NCI-H146 treated with DMSO at 0.1 percent for 48 hours (cell line): ENCODE measurements at regions not wholly inside any gene's neighbourhood (a gene's known extent, or its start where the extent isn't known, plus 50 kb on each side); places are given as distances from the start of the nearest gene placed in this dataset.

Experiments
- DNase-seq: peaks from one replicate; lab custom pipeline; 2025; ENCODE audit not compliant: unreplicated experiment; lab: John Stamatoyannopoulos, UW

DNA sequence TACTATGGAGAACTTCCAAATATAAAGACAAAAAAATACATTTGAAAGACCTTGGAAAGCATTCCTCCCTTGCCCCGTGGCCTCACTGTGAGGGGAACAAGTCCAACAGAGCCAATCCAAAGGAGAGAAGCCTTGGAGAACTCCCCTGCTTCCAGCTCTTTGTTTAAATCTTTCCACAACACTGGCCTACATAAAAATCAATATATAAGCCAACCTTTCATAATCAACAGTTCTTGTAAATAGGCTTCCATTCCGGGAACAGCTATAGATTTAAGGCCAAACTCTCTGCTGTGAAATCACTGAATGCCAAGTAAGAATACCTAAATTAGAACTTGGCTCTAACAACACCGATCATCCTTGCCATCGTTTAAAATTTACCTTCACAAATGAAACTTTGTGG lies 242.1 kb downstream of the HACE1 start:
- no peak for DNase-seq

DNA sequence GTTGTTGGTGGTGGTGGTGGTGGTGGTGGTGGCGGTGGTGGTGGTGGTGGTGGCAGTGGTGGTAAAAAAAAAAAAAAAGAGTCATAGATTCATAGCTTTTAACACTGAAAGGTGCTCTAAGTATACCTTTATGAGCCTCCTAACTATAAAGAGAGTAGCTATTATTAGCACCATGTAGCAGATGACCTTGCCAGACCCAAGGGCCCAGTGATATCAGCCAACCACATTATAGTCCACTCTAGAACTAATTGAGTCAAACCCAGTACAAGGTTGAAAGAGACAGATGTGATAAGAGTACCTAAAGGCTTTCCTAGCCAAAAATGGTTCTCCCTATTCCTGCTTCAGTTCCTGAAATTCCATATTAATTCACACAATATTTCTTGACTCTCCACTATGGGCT lies 245.3 kb downstream of the HACE1 start:
- no peak for DNase-seq

DNA sequence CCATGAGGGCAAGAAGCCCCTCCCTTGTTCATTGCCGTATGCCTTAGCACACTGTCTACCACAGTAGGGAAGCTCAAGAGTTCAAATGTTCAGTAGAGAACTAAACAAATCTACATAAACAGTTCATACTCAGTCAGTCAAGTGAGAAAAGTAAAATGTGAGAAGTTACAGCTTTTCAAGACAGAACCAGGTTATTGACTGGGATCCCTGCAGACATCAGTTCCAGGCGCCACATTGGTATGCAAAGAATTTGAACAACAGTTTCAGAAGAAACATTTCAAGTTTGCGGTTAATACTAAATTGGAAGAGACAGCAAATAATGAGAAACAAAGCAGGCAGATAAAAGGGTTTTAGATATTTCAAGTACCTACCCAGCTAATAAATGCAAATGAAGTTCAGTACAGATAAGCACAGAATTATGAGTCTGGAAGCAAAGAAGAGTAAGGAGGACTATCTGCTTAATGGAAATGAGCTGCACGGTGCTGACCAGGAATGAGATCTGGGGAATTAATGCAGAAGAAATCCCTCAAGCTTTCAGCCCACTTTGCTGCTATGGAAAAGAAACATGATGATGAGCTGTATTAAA lies 246.2 kb downstream of the HACE1 start:
- no peak for DNase-seq

DNA sequence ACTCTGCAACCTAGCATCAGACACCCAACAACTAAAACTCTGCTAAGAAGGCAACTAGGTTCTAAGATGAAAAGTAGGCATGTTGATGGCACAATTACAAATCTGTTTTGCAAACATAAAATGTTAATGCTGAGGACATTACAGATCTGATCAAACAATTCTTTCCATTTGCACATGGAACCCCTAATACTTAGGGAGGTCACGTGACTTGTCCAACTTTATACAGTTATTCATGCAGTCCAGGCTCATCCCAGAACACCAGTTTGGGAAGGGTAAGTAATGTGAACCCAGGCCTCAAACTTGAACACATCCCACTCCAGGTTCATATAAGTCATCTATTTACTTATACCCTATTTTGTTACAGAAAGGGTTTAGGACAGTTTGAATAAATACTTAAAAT lies 247.2 kb downstream of the HACE1 start:
- DNase-seq: no peak

DNA sequence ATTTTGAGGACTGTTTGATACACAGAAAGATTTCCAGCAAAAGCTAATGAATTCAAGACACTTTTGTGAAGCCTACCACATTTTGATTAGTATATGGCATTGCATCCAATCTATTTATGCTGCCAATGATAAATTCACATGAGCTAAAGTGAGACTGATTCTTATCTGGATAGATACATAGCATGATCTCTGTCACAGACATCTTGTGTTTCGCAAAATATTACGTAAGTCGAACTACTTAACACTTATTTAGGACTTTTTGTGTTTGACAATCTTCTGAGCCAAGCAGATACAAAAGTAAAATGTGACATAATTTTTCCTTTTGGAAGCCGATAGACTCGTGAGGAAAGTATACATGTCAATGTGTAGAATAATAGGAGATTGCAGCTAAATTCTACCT lies 251.6 kb downstream of the HACE1 start:
- no peak for DNase-seq

- DNase-seq: no peak
Observed at GRCh38 chr6:104607501-104607900, 252.2 kb downstream of the HACE1 start.

GRCh38 chr6:104606361-104606760 lies 253.4 kb downstream of the HACE1 start:
- peak; percentile 13 for DNase-seq

GRCh38 chr6:104604685-104605084 lies 255.0 kb downstream of the HACE1 start:
- no peak for DNase-seq

GRCh38 chr6:104603108-104603745 lies 256.5 kb downstream of the HACE1 start:
- no peak for DNase-seq

- DNase-seq: no peak
Observed at GRCh38 chr6:104601721-104602120, 258.0 kb downstream of the HACE1 start.

DNA sequence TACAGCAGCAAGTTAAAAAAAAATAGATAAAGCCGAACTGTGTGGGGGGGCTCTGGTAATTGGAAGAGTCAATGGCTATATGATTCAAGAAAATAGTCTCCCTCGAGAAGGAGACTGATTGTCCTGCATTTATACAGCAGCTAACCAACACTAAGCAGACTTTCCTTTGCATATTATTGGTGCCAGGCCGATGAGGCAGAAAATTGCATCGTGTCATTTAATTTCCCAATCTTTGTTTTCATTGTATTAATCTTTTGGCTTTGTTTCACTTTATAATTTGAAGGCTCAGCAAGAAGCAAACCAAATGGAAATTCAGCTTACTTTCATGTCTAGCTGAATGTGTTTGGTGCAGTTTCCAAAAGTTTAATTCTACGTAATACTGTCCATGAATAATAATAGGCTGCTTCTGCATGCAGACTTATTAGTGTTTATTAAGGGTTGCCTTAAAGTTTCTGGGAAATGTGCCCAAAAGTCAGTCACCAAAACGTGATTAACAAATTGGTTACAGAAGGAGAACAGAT lies 258.5 kb downstream of the HACE1 start:
- DNase-seq: no peak

DNA sequence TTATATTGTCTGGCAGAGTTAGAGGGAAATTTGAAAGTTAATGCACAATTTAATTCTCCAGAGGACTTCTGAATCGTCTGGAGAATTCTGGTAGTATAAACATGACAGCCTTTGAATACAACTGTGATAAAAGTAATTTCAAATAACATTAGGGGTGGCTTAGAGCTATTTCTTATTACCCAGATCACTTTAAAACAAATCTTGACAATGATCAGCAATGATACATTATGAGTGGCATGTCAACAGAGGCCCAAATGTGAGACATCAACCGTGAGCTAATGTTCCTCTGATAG lies 259.1 kb downstream of the HACE1 start:
- no peak for DNase-seq

DNA sequence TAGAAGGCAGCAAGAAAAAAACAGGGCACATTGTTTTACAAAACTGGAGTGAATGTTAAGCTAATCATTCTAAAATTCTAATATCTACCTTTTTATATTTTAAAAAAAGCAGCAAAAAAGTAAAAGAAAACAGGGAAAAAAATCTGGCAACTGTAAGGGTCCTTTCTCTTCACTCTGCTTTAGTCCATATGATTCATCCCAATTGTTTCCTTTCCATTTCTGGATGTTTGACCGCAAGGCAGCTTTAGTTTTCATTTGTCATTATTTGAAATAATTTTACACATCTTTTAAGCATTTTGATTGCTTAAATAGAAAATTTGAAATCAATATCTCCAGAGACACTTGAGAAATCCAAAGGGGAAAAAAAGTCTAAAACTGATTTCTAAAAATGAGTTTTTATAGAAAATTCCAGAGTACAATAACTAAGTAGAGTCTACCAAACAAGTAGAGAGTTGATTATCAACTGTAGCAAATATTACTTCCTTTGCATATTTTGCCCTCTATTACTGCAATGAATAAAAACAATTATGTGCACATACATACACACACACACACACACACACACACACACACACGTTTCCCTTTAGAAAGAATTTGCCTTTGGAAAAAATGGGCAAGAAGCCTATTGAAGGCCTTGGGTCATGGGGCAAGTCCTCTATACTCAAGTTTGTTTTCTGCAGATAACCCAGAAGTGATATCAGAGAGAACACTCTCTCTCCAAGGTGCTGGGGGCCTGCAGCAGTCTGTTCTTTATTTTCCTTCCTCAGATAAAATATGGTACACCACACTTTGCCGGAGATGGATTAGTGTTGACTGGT lies 259.7 kb downstream of the HACE1 start:
- no peak for DNase-seq

DNA sequence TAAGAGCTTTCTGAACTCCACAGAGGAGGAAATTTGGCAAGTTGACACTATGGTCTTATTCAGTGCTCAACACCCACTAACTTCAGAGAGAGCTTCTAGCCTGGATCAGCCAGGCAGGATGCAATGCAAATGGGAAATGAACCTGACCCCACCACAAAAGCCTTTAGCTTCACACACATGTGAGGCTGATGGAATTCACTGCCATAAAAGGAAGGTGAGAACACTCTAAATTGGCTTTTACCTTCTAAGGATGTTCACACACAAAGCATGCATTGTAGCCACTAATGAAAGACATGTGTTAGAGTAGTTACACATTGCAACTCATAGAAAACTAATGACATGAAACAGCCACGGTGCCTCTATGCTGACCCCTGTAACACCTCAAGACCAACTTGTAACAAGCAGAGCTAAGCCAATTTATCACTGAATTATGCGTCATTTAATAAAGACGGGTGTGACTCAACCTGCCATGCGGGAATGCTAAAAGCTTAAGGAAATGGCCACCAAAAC lies 262.1 kb downstream of the HACE1 start:
- no peak for DNase-seq

- DNase-seq: no peak
Observed at GRCh38 chr6:104596091-104596490, 263.6 kb downstream of the HACE1 start.

- no peak for DNase-seq
Observed at GRCh38 chr6:104595311-104595820, 264.4 kb downstream of the HACE1 start.

DNA sequence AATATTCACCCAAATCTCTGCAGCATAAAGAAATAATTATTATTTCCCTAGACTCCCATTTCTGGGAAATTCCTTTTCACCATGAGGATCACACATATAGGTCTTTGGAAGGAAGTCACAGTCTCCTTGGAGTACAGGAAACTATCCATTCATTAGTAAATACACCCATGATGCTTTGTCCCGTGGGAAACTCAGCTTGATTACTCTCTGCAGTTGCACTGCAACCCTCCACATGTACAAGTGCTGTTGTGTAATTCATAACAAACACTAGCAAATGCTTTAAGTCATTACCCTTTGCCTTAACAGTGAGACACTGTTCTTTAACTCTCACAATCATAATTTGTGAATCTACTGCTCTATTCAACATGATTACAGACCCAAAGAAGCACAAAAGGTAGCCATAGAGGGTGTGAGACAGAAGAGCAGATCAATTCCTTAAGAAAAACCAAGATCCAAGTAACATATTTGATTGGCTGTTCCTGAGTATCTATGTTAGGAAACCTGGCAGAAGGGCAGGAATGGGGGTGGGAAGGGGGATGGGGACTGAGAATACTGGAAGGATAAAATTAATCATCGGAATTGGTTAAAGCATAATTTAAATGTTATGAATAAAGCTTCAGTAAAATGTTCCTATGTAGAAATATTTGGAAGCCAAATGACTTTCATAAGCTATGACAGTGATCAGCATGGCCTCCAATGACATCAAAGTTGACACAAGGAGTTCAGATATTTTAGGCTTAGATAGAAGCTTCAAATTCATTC lies 268.0 kb downstream of the HACE1 start:
- no peak for DNase-seq

GRCh38 chr6:104589940-104590339 lies 269.8 kb downstream of the HACE1 start:
- DNase-seq: peak; percentile 1

GRCh38 chr6:104585646-104586045 lies 274.1 kb downstream of the HACE1 start:
- DNase-seq: no peak

DNA sequence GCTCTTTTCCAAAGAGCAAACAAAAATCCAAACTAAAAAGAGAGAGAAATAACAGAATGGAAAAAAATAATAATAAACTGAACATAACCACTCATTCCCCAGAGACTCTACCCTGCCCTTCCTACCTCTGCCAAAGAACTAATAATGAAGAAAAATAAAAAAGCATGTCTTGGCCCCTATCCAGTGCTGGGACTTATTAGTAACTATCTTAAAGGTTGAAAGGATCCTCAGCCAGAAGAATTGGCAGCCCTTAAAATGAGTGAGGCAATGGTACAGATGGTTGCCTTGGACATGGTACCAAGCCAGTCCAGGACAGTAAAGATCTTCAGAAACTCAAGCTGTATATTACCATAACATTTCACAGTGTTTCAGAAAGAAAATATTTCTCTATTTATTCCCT lies 279.3 kb downstream of the HACE1 start:
- DNase-seq: no peak

DNA sequence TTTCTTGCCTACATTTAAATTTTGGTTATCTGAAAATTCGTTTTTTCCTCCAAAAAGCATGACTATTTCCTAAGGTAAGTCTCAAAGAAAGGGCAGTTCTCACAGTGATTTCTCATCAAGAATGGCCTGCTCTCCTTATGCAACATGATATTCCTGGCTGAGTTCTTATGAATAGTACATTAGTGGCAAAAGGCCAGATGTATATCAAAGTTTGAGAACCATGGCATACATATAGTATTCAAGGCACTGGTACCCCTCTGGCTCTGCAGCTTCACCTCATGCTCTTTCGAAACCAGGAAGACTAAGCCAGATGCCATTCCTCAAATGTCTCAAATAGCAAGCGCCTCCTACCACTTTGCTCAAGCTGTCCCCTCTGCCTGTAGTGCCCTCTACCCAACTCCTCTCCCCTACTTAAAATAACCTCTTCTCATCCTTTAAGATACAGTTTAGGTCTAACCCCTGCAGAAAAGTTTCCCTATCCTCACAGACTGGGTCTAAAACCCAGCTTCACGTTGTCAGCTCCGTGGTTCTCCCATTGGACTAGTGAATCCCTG lies 280.3 kb downstream of the HACE1 start:
- DNase-seq: no peak
